EL (cell line): ENCODE measurements at regions not wholly inside any gene's neighbourhood (a gene's known extent, or its start where the extent isn't known, plus 50 kb on each side); places are given as distances from the start of the nearest gene placed in this dataset.

Experiments
- DNase-seq: peaks from one replicate; pipeline ENCODE4 v3.0.0-alpha.2; 2016

- DNase-seq, result no peak
These were observed 71.7 kb upstream of the PRICKLE1 start for GRCh38 chr12:42660968-42661937.

- no peak for DNase-seq
These were observed 70.6 kb upstream of the PRICKLE1 start for GRCh38 chr12:42660117-42660516.

- no peak for DNase-seq
These were observed 62.5 kb upstream of the PRICKLE1 start for GRCh38 chr12:42652048-42652447.

- no peak for DNase-seq
These were observed 58.5 kb upstream of the PRICKLE1 start for GRCh38 chr12:42648061-42648460.

GRCh38 chr12:42643881-42644579 is 54.5 kb upstream of the PRICKLE1 start:
- DNase-seq, result peak; percentile 1

- DNase-seq, result no peak
These were observed 51.8 kb upstream of the PRICKLE1 start for GRCh38 chr12:42641221-42641885.

GRCh38 chr12:42640391-42640790 is 50.8 kb upstream of the PRICKLE1 start:
- DNase-seq, result no peak

- no peak for DNase-seq
These were observed 50.0 kb upstream of the PRICKLE1 start for GRCh38 chr12:42639556-42639955.
